ENCODE measurements at regions not wholly inside any gene's neighbourhood (a gene's known extent, or its start where the extent isn't known, plus 50 kb on each side); places are given as distances from the start of the nearest gene placed in this dataset.

- TF ChIP-seq CTCF (IDR thresholded peaks at IDR 0.05) (no peak), ZFX (IDR thresholded peaks at IDR 0.05; ENCODE audit: borderline replicate concordance) (no peak)
Measured at GRCh38 chr7:79810916-79811315, 323.7 kb upstream of the GNAI1 start.
